ENCODE measurements at regions not wholly inside any gene's neighbourhood (a gene's known extent, or its start where the extent isn't known, plus 50 kb on each side); places are given as distances from the start of the nearest gene placed in this dataset.

DNA sequence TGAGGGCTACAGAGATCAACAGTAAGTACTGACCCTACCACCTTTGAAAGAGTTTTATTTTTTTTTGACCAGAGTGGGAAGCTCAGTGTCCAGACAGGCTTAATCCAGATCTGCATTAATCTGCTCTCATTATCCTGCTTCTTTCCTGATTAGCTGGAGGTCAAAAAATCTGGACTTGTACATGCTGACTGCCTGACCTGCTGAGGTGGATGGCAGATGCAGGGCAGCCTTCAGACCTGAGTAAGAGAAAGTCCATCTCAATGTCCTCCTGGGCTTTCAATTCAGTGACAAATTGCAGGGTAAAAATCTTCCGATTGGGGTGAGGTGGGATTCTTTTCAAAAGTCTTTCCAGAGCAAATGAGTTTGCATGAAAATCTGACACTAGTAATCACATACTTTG is 998.8 kb upstream of the PIK3C3 start:
- H3K36me3 ChIP-seq (ENCODE audit: control insufficient read depth, insufficient read depth, low read length): no peaks in the 10 kb centered on the region
- 100% methylated on average over 1 of the region's 1 CpG; no CpG with 5 or more reads in 1 of the 2 experiments for WGBS, 2 experiments (ENCODE audit: insufficient coverage in 1 of 2, insufficient read length in 1 of 2)
- no peaks in the 10 kb centered on the region for H3K4me1 Mint-ChIP-seq
- no peaks in the 10 kb centered on the region for H3K27me3 Mint-ChIP-seq (ENCODE audit: insufficient read depth)
- H3K27ac ChIP-seq (ENCODE audit: low read depth, low read length): no peak overlapping the region
- no peak for DNase-seq
- no peak overlapping the region for H3K9ac ChIP-seq (ENCODE audit: extremely low read depth, low read length, poor library complexity, severe bottlenecking)
- no peaks in the 10 kb centered on the region for H3K4me1 ChIP-seq (ENCODE audit: control insufficient read depth, insufficient read depth, low read length)
- no peak overlapping the region for H3K27ac Mint-ChIP-seq
- TF ChIP-seq, protein P1, sequence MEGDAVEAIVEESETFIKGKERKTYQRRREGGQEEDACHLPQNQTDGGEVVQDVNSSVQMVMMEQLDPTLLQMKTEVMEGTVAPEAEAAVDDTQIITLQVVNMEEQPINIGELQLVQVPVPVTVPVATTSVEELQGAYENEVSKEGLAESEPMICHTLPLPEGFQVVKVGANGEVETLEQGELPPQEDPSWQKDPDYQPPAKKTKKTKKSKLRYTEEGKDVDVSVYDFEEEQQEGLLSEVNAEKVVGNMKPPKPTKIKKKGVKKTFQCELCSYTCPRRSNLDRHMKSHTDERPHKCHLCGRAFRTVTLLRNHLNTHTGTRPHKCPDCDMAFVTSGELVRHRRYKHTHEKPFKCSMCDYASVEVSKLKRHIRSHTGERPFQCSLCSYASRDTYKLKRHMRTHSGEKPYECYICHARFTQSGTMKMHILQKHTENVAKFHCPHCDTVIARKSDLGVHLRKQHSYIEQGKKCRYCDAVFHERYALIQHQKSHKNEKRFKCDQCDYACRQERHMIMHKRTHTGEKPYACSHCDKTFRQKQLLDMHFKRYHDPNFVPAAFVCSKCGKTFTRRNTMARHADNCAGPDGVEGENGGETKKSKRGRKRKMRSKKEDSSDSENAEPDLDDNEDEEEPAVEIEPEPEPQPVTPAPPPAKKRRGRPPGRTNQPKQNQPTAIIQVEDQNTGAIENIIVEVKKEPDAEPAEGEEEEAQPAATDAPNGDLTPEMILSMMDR (conservative IDR thresholded peaks at IDR 0.05): no peak
- H3K36me3 Mint-ChIP-seq (ENCODE audit: low read depth): no peaks in the 10 kb centered on the region
- no peak overlapping the region for H3K4me3 ChIP-seq (ENCODE audit: low read length)
- no peaks in the 10 kb centered on the region for H3K27me3 ChIP-seq (ENCODE audit: control insufficient read depth, insufficient read depth, low read length, poor library complexity, severe bottlenecking)
- H3K9me3 Mint-ChIP-seq: peaks cover 5% of the 10 kb centered on the region
- no peaks in the 10 kb centered on the region for H3K9me3 ChIP-seq (ENCODE audit: control insufficient read depth, low read length)
- H3K4me3 Mint-ChIP-seq: no peak overlapping the region

DNA sequence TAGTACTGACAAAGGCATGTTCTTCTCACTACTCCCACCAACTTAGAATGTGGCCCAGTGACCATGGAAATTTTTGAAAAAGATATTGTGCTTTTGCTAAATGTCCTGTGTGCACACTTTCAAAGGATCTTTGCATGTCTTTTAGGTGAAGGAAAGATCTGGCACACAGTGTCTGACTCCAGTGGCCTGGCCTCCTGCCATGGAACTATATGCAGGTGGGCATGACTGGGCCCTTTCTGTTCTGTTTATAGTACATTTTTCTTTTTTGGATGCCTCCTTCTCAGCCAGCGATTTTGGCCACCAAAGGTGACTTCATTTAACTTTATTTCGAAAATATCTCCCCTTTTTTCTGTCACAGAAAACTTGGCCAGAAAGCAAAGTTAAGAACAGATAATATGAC is 999.7 kb upstream of the PIK3C3 start:
- Histone ChIP-seq H3K9ac (ENCODE audit: extremely low read depth, low read length, poor library complexity, severe bottlenecking) (no peak overlapping the region), H3K36me3 (ENCODE audit: control insufficient read depth, insufficient read depth, low read length) (no peaks in the 10 kb centered on the region), H3K9me3 (ENCODE audit: control insufficient read depth, low read length) (no peaks in the 10 kb centered on the region), H3K27ac (ENCODE audit: low read depth, low read length) (no peak overlapping the region), H3K27me3 (ENCODE audit: control insufficient read depth, insufficient read depth, low read length, poor library complexity, severe bottlenecking) (no peaks in the 10 kb centered on the region), H3K4me3 (ENCODE audit: low read length) (no peak overlapping the region), H3K4me1 (ENCODE audit: control insufficient read depth, insufficient read depth, low read length) (no peaks in the 10 kb centered on the region)
- H3K4me3 Mint-ChIP-seq: no peak overlapping the region
- H3K4me1 Mint-ChIP-seq: peaks cover 6% of the 10 kb centered on the region
- H3K27me3 Mint-ChIP-seq (ENCODE audit: insufficient read depth): no peaks in the 10 kb centered on the region
- H3K27ac Mint-ChIP-seq: no peak overlapping the region
- 91% methylated on average over 2 of the region's 2 CpGs; no CpG with 5 or more reads in 1 of the 2 experiments for WGBS, 2 experiments (ENCODE audit: insufficient coverage in 1 of 2, insufficient read length in 1 of 2)
- TF ChIP-seq, protein P1 (conservative IDR thresholded peaks at IDR 0.05): no peak
- H3K36me3 Mint-ChIP-seq (ENCODE audit: low read depth): no peaks in the 10 kb centered on the region
- H3K9me3 Mint-ChIP-seq: peaks cover 5% of the 10 kb centered on the region
- DNase-seq: no peak

DNA sequence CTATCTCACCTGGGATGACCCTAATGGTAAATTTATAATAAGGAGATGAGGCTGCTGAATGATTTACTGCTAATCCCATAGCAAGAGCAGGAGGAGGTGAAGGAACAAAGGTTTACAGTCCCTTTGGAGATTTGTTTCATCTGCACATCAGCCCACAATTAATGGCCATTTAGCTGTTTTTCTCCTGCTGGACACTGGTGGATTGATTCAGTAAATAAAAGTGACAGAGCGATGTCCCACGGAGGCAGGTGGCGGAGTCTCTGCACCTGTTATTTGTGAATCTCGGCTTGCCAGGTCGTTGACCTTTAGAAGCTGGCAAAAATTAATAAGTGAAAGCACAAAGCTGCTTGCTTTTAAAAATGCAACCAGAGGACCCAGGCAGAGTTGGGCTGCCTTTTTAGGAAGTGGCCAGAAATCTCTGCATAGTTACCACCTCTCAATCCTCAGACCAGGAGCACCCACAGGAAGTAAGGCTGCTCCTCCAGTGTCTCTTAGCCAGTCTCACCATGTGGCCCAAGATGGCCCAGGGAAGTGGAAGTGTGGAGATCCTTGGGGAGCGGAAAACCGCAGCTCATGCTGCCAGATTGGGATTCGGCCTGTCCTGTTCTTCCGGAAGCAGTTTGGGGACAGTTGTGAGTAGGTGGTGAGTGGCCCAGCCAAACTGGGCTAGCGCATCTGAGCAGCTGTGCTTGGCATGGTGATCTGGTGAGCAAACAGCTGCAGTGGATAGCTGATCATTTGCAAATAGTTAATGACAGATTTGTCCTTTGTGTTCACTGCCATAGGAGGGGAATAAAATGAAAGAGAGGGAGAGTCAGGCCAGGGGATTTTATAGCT is 1005.7 kb upstream of the PIK3C3 start:
- Histone ChIP-seq H3K27ac (ENCODE audit: low read depth, low read length) (no peak overlapping the region), H3K27me3 (ENCODE audit: control insufficient read depth, insufficient read depth, low read length, poor library complexity, severe bottlenecking) (no peaks in the 10 kb centered on the region), H3K9ac (ENCODE audit: extremely low read depth, low read length, poor library complexity, severe bottlenecking) (no peak overlapping the region), H3K4me1 (ENCODE audit: control insufficient read depth, insufficient read depth, low read length) (no peaks in the 10 kb centered on the region), H3K9me3 (ENCODE audit: control insufficient read depth, low read length) (no peaks in the 10 kb centered on the region), H3K4me3 (ENCODE audit: low read length) (no peak overlapping the region), H3K36me3 (ENCODE audit: control insufficient read depth, insufficient read depth, low read length) (no peaks in the 10 kb centered on the region)
- no peak overlapping the region for H3K27ac Mint-ChIP-seq
- H3K27me3 Mint-ChIP-seq (ENCODE audit: insufficient read depth): no peaks in the 10 kb centered on the region
- TF ChIP-seq, protein P1 (conservative IDR thresholded peaks at IDR 0.05): no peak
- no peaks in the 10 kb centered on the region for H3K36me3 Mint-ChIP-seq (ENCODE audit: low read depth)
- H3K4me3 Mint-ChIP-seq: no peak overlapping the region
- DNase-seq: no peak
- H3K4me1 Mint-ChIP-seq: peaks cover 14% of the 10 kb centered on the region
- H3K9me3 Mint-ChIP-seq: peaks cover 5% of the 10 kb centered on the region
- 95 to 96% methylated on average over 7 to 10 of the region's 10 CpGs for WGBS, 2 experiments (ENCODE audit: insufficient coverage in 1 of 2, insufficient read length in 1 of 2)

Measured in endodermal cell (in vitro differentiated cells).